ENCODE measurements at regions not wholly inside any gene's neighbourhood (a gene's known extent, or its start where the extent isn't known, plus 50 kb on each side); places are given as distances from the start of the nearest gene placed in this dataset.

DNA sequence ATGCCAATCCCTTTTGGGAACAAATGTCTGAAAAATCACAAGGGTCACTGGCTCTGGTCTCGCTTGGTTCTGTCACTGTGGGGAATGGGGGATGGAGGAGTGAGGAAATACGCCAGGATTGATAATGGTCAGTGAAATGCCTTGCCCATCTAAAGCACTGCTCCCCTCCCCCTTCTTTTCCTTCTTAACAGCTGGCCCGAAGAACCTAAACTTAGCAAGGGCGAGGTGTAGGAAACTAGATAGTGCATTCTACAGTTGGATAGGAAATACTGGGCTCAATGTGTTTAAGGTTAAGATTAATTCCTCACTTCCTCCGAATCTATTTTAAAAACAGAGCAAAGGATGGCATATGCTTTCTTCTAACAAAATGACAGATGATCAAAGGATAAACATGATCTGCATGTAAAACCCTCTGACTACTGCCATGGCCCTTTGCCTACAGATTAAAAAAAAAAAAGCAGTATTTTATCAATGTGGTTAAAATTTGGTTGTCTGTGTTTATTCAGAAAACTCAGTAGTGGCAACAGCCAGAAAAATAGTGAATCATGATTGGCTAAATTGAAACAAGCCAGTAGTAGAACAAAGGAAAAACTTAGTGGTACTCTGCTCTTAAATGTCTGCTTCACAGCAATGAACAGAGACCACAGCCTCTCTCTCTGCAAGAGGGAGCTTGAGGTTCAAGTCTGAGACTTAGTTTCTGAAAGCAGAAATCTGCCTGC is 86.1 kb upstream of the VAV3 start:
- no peak for DNase-seq

DNA sequence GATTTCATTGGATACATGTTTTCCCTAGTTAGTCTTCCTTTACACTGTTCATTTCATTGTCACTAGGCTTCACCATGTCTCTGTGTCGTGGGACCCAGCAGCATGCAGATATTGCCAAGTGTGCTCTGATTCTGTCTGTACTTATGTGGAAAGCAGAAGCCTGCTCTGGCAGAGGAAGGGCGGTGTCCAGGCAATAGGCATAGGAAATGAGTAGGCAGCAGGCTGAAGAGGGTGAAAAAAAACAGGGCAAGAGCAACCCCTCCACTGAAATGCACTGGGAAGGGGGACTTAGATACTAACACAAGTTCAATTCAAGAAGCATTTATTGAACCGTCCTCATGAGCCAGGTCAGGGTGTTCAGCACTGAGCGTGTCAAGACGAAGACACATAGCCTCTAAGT is 85.2 kb upstream of the VAV3 start:
- DNase-seq, result no peak

DNA sequence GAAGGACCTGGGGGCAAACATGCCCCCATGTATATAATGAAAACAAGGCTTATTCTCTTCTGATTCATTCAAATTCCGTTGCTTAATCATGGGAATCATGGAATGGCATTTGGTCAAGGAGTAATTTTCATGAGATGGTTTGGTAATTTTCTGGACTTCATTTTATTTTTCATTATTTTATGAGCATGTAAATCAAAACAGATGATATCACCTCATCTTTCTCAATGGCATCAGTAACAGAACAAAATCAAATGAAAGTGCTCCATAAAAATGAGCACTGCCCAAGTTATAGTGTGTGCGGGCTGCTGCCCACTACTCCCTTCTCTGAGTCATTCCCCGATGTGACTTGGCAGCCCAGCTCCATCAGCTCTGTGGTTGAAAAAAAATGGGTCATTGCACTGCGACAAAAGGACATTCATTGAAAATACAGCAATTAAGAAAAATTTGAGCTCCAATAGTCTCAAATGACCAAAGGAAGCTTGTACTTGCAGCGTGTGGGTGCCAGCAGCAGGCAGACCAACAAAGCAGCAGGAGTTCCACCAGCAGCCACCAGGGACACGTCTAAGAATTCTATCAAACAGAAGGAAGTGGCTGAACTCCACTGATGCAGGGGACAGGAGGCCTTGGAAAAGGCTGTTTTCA is 84.3 kb upstream of the VAV3 start:
- peak; percentile 19 for DNase-seq

DNA sequence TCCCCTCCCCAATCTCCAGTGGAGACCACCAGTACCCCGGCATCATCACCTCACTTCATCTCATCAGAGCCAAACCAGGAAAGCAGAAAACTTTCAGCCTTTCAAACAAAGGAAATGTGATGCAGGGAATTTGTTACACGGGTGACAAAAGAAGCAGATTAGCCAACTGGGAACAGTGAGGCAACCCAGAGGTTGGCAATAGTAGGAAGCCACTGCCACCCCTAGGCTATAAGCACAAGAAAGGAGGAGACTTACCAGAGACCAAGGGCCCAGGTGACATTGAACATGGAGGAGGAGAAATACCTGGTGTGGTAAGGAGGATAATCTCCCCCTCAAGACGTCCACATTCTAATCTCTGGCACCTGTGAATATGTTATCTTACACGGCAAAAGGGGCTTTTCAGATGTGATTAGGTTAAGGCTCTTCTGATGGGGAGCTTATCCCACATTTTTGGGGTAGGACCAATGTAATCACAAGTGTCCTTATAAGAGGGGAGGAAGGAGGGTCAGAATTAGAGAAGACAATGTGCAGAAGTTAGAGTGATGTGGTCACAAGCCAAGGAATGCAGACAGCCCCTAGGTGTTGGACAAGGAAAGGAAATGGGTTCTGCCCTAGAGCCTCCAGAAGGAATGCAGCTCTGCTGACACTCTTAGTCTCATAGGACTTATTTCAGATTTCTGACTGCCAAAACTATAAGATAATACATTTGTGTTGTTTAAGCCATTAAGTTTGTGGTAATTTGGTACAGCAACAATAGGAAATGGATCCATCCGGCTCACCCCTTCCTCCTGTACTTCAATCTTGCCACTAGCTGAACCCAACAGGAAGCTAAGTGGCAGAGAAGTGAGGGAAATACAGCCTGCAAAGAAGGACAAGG is 83.6 kb upstream of the VAV3 start:
- DNase-seq, result no peak

DNA sequence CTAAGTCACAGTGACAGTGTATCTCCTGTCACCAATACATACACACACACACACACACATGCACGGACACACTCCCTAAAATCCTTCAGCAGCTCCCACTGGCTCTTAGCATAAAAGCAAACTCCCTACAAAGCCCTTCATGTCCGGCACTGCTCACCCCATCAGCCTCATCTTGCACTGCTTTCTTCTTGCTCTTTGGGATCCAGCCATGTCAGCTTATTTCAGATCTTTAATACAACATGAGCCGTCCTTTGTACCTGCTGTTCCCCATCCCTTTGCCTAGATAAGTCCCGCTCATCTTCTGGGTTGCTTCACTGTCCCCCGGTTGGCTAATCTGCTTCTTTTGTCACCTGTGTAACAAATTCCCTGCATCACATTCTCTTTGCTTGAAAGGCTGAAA is 82.1 kb upstream of the VAV3 start:
- no peak for DNase-seq

DNA sequence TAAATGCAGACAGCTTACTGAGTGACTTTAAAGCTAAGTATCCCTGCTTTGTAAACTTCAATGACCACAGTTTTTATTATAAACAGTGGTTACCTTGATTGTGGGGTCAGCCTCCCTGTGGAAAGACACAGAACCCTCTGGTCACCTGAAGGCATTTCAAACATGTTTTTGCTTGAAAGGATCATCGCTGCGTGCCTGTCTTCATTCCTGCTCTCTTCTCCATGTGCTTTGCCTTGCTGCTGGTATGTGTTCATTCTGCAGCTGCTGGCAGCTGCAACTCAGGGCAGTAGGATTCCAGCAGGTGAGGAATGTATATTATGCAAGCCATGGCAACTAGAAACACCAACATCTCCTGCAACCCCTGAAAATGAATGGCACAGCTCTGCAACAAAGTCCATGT is 81.0 kb upstream of the VAV3 start:
- DNase-seq, result no peak

DNA sequence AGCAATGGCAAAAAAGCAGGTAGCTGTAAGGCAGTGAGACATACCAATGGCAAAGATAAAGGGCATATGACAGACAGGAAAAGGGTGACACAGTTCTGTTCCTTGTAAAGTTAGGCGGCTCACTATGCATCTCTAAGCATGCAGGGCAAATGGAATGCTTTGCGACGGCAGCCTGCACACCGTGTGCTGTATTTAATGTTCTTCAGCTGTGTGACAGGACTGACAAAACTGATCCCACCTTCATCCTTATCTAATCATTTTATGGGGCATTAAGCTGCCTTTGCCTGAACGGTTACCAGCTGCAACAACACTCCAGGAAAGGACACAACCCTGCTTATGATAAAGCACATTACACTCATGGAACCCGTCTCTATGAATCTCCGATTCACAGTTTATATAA is 80.5 kb upstream of the VAV3 start:
- no peak for DNase-seq

DNA sequence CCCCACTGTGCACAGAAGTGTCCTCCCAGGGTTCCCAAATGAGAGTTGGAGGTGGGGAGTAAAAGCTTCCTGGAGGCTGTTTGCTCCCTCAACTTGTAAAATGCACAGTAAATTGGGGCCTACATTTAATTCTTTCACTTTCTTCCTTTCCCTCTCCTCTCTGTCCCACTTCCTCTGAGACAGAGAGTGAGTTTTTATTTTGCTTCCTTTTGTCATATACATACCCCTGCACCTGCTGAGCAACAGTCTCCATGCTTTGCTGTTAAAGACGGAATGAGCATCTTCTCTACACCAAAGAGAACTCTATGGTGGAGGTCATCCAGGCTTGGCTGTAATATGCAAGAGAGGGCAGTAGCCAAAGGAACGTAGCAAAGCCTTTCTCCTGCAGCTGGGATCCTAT is 79.3 kb upstream of the VAV3 start:
- no peak for DNase-seq

DNA sequence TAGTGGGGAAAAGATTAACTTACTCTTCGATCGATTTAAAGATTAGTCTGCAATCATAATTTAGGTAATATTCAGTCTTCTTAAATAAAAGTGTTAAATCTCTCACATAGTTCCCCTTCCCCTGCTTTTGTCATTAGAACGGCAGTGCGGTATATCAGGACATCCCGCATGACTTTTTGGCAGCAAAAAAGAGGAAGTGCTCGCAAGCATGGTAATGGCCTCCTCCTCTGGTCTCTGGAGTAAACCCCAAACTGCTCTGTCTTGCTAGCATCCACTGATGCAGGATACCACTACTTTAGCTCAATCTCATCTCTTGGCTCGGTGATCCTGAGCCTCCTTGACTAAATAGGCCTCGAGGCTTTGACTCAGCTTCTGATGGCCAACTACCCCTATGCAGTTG is 78.7 kb upstream of the VAV3 start:
- no peak for DNase-seq

DNA sequence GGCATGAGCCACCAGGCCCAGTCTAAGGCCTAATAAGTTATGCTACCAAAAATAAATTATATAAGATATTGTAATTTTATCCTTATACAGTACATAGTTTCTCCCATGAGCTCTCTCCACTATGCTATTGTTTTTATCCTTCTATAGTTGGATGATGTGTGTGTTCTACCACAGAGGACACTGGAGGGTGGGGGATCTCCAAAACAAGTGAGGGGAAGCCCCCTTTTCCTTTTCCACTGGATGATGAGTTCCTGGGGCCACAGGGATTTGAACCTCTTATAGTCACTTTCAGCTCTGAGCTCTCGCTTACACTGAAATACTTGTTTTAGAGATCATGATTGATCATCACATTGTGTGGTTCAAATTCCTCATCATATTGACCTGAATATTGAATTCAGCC is 77.6 kb upstream of the VAV3 start:
- no peak for DNase-seq

DNA sequence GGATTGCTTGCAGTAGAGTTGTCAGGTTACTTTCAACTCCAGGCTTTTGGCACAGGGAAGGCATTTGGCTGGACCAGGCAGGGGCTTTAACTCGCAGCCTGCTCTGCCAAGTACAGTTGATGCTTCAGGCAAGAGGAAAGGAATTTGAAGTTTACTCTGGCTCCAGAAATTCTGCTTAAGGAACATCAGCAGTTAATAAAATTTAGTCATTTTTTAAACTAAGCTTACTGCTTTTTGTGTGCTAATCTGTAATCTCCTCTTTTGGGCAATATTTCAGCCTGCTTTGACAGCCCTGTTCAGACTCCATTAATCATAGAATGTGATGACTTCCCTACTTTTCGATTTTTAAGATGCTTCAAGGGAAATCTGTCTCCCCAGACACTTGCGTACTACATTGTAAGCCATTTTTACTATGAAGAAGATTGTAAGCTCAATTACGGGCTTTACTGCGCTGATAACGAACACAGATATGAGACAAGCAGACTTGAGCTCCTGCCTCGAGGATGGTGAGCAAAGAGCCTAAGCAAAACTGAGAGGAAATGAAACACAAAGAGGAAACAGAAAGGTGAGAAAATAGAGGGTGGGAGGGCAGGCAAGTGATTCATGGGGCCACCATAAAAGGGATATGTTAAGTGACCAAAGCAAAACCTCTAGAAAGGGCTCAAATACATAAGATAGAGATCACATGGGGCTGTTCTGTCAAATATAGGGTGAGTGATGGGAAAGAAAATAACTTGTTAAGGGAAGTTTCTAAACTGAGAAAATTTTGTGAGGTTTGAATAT is 76.6 kb upstream of the VAV3 start:
- no peak for DNase-seq

DNA sequence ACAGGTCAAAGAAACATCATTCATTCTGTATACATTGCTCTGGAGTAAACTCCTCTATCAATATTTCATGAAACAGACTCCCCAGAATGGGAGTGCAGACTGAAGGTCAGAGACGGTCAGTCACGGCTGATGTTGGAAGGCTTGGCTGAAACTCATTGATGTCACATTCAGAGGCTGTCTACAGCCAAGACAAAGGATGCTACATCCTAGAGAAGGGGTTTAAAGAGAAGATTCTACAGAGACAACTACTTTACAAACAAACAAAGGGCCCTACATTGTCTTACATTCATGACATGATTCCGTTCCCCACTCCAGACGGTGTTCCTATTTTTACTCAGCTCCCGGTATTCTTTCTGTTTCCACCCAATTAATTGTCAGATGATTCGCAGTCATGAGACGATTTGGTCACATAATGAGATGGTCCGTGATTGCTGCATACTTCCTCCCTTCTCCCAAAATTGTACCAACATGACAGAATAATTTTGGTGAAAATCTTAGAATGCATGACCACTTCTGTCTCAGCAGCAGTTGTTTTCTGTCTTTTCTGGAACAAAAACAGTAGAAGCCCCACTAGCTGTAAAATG is 73.8 kb upstream of the VAV3 start:
- DNase-seq, result no peak

DNA sequence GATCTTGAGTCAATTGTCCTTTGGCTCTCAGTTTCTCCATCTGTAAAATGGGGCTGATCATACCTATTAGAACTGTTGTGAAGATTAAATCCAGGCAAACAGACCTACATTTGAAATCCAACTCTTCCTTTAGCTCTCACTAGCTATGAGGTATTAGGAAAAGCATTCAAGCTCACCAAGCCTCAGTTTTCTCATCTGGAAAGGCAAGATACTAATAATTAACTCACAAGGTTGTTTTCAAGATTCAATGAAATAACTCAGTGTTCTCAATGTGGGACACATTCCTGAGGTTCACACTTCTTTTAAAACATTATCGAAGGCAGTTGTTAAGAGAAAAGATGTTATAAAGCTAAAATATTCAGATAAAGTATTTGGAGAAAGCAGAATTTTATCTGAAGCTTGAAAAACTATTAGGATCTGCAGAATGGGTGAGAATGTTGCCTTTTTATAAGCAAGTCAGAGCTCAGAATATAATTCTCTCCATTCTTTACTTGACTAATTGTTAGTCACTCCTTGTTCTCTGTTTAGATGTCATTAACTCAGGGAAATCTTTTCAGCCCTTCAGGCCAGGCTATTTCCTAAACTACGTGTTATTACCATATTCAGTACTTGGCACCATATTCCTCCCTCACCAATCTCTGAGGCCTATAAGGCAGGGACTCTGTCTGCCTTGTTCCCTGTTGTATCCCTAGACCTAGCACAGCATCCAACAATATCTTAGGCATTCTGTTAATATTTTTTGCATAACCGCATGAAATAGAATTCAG is 72.0 kb upstream of the VAV3 start:
- DNase-seq, result no peak

DNA sequence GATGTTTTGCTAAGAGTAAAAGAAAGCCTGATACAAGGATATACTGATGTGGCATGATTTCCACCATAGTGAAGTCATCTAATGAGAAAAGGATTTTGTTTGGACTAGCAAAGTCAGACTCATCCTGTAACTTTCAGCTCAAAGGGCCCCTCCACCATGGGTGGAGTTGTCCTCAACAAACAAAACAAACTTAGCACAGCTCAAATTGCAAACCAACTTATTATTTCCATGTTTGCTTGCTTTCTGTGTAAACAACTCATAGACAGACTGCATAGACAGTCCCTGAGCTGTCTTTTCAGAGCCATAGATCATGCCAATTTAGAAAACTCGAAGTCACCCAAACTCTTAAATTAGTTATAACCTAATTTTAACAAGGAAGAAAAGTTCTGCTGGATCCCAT is 69.4 kb upstream of the VAV3 start:
- no peak for DNase-seq

DNA sequence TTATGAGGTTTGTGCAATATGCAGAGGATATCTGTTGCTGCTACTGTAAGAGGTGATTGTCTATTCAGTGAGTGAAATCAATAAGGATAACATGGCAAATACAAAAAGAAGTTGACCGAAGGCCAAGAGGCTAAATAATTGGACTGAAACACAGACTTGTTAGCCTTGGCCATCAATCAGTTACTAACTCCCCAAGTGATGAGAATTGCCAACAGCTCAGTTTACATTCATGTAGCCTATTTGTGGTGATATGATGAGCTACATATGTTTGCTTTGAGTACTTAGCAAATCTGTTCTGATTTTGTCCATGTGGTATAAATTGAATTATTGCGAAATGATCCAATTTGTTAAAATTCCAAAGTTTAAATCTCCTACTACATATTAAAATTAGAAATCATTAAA is 68.6 kb upstream of the VAV3 start:
- DNase-seq, result no peak

DNA sequence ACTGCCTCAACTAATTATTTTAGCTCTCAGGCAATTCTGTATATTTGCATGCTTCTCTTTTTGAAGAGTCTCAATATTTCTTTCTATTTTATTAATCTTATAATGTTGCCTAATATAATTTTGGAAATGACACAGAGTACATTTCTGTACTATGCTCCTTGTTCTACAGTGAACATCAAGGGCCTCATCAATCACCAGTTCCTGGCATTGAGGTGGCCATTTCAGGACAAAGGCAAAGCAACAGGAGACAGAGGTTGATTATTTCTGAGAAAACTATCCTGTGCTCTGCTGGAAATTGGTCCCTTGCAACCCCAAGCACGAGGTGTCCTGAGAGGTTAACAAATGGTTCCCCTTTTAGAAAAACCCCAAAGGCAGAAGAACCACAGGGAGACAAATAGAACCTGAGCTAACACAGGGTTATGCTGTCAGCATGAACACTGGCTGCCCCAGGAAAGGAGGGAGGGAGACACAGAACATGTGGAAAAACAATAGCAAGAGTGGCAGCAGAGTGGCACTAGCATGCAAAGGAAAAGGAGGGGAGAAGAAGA is 63.9 kb upstream of the VAV3 start:
- no peak for DNase-seq

DNA sequence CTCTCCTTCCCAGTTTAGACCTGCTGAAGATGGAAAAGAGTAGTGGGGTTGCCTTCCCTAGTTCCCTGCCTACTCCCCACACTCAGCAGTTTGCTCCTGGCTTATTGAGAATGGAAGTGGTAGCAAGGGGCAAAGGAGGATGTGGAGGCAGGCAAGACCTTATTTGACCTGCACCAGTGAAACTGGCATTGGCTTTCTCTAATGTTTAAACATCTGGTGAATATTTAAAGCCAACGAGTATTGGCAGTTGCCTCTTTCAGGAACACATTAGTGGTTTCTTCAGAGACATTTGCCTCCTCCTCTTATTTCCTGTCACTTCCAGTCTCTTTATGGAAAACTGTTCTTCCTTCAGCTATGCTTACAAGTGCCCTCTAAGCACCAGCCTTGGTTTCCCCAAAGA is 62.4 kb upstream of the VAV3 start:
- no peak for DNase-seq

DNA sequence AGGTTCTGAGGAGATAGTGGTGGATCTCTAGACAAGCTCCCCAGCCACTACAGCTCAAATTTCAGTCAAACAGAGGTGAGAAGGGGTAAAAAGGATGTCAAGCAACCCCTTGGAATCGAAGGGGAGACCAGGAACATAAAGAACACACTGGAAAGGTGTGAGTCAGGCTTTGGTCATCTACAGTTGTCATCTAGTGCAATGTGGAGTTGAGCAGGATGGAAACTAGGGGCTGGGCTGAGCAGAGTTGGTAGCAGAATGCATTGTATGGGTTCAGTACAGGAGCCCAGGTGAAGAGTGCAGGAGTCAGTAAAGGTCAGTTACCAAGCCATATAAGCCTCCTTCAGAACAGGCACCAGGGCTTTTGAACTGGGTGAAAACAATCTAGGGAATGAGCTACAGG is 52.7 kb upstream of the VAV3 start:
- DNase-seq, result no peak

DNA sequence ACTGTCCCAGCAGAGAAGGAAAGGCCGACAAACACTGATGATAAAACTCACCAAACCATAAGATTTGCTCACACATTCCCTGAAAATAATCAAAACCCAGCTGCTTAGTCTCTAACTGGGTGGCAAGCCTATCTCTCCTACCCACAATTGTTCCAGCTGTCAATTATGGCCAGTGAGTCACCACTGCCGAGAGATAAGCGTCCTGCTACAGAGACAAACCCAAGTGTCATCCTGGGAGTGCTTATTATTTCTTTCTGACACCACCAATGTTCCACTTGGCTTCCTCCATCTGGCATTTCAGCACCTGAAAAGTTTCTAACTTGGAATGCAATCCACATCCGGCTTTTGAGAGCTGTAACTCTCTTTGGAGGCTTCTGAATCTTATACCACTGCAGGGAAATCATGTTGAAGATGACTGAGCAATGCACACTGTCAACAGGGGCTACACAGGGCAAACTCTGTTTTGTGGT is 51.5 kb upstream of the VAV3 start:
- peak; percentile 33 for DNase-seq
